ENCODE measurements at regions not wholly inside any gene's neighbourhood (a gene's known extent, or its start where the extent isn't known, plus 50 kb on each side); places are given as distances from the start of the nearest gene placed in this dataset.
A peak's percentile ranks its signal among the peaks of the same experiment; 100 is the strongest.

- H3K79me2 ChIP-seq (ENCODE audit: control insufficient read depth, insufficient read depth, low read length), result no peaks in the 10 kb centered on the region
- no peak overlapping the region for H3K4me3 ChIP-seq (ENCODE audit: control insufficient read depth in 2 of 3, extremely low read depth in 1 of 3, insufficient read depth in 2 of 3, low read depth in 1 of 3, low read length in 3 of 3)
- peak overlapping the region; percentile 27 for H2AFZ ChIP-seq (ENCODE audit: control insufficient read depth, low read length)
- H3K27me3 ChIP-seq (ENCODE audit: control insufficient read depth, extremely low read depth, insufficient read depth, low read length), result no peaks in the 10 kb centered on the region
- H3K4me2 ChIP-seq (ENCODE audit: control insufficient read depth, extremely low read depth, insufficient read depth, low read depth, low read length), result peak overlapping the region; percentile 62
- peaks cover 12% of the 10 kb centered on the region for H3K4me1 ChIP-seq (ENCODE audit: control insufficient read depth, extremely low read depth, insufficient read depth, low read length)
- TF ChIP-seq EZH2 (IDR thresholded peaks at IDR 0.05; ENCODE audit: low read length) (no peak), CTCF (optimal IDR thresholded peaks at IDR 0.05 in 1 of 3, IDR thresholded peaks at IDR 0.05 in 1 of 3, conservative IDR thresholded peaks at IDR 0.05 in 1 of 3; ENCODE audit: extremely low read depth in 1 of 3, insufficient read depth in 2 of 3, low read length in 3 of 3) (no peak)
- no peaks in the 10 kb centered on the region for H3K9me3 ChIP-seq (ENCODE audit: control insufficient read depth, low read depth, low read length)
- H3K9ac ChIP-seq (ENCODE audit: control insufficient read depth, extremely low read depth, insufficient read depth, low read length), result no peak overlapping the region
- DNase-seq (ENCODE audit: low read depth, low spot score) (peak; percentile 13), FAIRE-seq (peak; percentile 93)
- H3K9me1 ChIP-seq (ENCODE audit: control insufficient read depth, extremely low read depth, insufficient read depth, low read length), result no peaks in the 10 kb centered on the region
- H4K20me1 ChIP-seq (ENCODE audit: control insufficient read depth, extremely low read depth, insufficient read depth, low read length), result no peaks in the 10 kb centered on the region
- dilution Hi-C loops (cut with MboI; ENCODE audit: extremely low pct_ligation_motif_present, low sequenced_read_pairs), result no loop called here
- no peaks in the 10 kb centered on the region for H3K36me3 ChIP-seq (ENCODE audit: control insufficient read depth in 2 of 2, extremely low read depth in 1 of 2, insufficient read depth in 2 of 2, low read length in 2 of 2)
- H3K27ac ChIP-seq (ENCODE audit: control insufficient read depth, insufficient read depth, low read length), result peak overlapping the region; percentile 67
Measured at GRCh38 chr6:120354452-120355098, 979.7 kb downstream of the TBC1D32 start.

GRCh38 chr6:120352491-120352890 lies 981.8 kb downstream of the TBC1D32 start:
- peaks cover 12% of the 10 kb centered on the region for H3K4me1 ChIP-seq (ENCODE audit: control insufficient read depth, extremely low read depth, insufficient read depth, low read length)
- DNase-seq (ENCODE audit: low read depth, low spot score) (no peak), FAIRE-seq (no peak)
- H3K4me3 ChIP-seq (ENCODE audit: control insufficient read depth in 2 of 3, extremely low read depth in 1 of 3, insufficient read depth in 2 of 3, low read depth in 1 of 3, low read length in 3 of 3), result no peak overlapping the region
- no peak overlapping the region for H3K4me2 ChIP-seq (ENCODE audit: control insufficient read depth, extremely low read depth, insufficient read depth, low read depth, low read length)
- H3K9me1 ChIP-seq (ENCODE audit: control insufficient read depth, extremely low read depth, insufficient read depth, low read length), result no peaks in the 10 kb centered on the region
- no peak overlapping the region for H3K9ac ChIP-seq (ENCODE audit: control insufficient read depth, extremely low read depth, insufficient read depth, low read length)
- no peak for TF ChIP-seq EZH2 (IDR thresholded peaks at IDR 0.05; ENCODE audit: low read length)
- H3K36me3 ChIP-seq (ENCODE audit: control insufficient read depth in 2 of 2, extremely low read depth in 1 of 2, insufficient read depth in 2 of 2, low read length in 2 of 2), result no peaks in the 10 kb centered on the region
- H3K27ac ChIP-seq (ENCODE audit: control insufficient read depth, insufficient read depth, low read length), result no peak overlapping the region
- dilution Hi-C loops (cut with MboI; ENCODE audit: extremely low pct_ligation_motif_present, low sequenced_read_pairs), result no loop called here
- no peaks in the 10 kb centered on the region for H3K27me3 ChIP-seq (ENCODE audit: control insufficient read depth, extremely low read depth, insufficient read depth, low read length)
- H2AFZ ChIP-seq (ENCODE audit: control insufficient read depth, low read length), result no peak overlapping the region
- no peaks in the 10 kb centered on the region for H3K79me2 ChIP-seq (ENCODE audit: control insufficient read depth, insufficient read depth, low read length)
- no peaks in the 10 kb centered on the region for H3K9me3 ChIP-seq (ENCODE audit: control insufficient read depth, low read depth, low read length)
- no peaks in the 10 kb centered on the region for H4K20me1 ChIP-seq (ENCODE audit: control insufficient read depth, extremely low read depth, insufficient read depth, low read length)

DNA sequence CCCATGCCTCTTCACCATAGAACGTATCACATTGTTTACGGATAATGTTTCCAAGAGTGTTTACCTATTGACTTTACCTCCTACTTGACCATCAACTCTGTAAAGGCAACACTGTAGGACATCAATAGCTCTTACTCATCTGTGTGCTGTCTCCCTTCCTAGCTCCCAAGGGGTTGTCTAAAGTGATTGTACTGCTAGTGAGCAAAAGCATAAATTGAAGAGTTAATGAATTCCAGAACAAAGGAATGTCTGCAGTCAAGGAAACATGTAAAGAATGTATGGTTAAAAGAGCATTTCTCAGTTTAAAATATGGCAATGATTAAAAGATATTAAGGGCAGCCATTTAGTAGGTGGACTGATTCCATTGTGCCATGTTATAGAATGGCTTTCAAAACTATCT lies 985.4 kb downstream of the TBC1D32 start:
- H3K9ac ChIP-seq (ENCODE audit: control insufficient read depth, extremely low read depth, insufficient read depth, low read length), result no peak overlapping the region
- H3K27ac ChIP-seq (ENCODE audit: control insufficient read depth, insufficient read depth, low read length), result no peak overlapping the region
- no peaks in the 10 kb centered on the region for H3K36me3 ChIP-seq (ENCODE audit: control insufficient read depth in 2 of 2, extremely low read depth in 1 of 2, insufficient read depth in 2 of 2, low read length in 2 of 2)
- H3K27me3 ChIP-seq (ENCODE audit: control insufficient read depth, extremely low read depth, insufficient read depth, low read length), result no peaks in the 10 kb centered on the region
- no peaks in the 10 kb centered on the region for H3K9me1 ChIP-seq (ENCODE audit: control insufficient read depth, extremely low read depth, insufficient read depth, low read length)
- H3K79me2 ChIP-seq (ENCODE audit: control insufficient read depth, insufficient read depth, low read length), result no peaks in the 10 kb centered on the region
- H3K4me3 ChIP-seq (ENCODE audit: control insufficient read depth in 2 of 3, extremely low read depth in 1 of 3, insufficient read depth in 2 of 3, low read depth in 1 of 3, low read length in 3 of 3), result no peak overlapping the region
- H3K4me2 ChIP-seq (ENCODE audit: control insufficient read depth, extremely low read depth, insufficient read depth, low read depth, low read length), result no peak overlapping the region
- dilution Hi-C loops (cut with MboI; ENCODE audit: extremely low pct_ligation_motif_present, low sequenced_read_pairs), result no loop called here
- TF ChIP-seq EZH2 (IDR thresholded peaks at IDR 0.05; ENCODE audit: low read length) (no peak), CTCF (optimal IDR thresholded peaks at IDR 0.05 in 1 of 3, IDR thresholded peaks at IDR 0.05 in 1 of 3, conservative IDR thresholded peaks at IDR 0.05 in 1 of 3; ENCODE audit: extremely low read depth in 1 of 3, insufficient read depth in 2 of 3, low read length in 3 of 3) (no peak)
- H3K4me1 ChIP-seq (ENCODE audit: control insufficient read depth, extremely low read depth, insufficient read depth, low read length), result peaks cover 2% of the 10 kb centered on the region
- no peak overlapping the region for H2AFZ ChIP-seq (ENCODE audit: control insufficient read depth, low read length)
- H3K9me3 ChIP-seq (ENCODE audit: control insufficient read depth, low read depth, low read length), result no peaks in the 10 kb centered on the region
- H4K20me1 ChIP-seq (ENCODE audit: control insufficient read depth, extremely low read depth, insufficient read depth, low read length), result no peaks in the 10 kb centered on the region
- no peak for DNase-seq (ENCODE audit: low read depth, low spot score)
- no peak for FAIRE-seq

Measured in keratinocyte (primary cell).